ELF-1 (cell line): ENCODE measurements at regions not wholly inside any gene's neighbourhood (a gene's known extent, or its start where the extent isn't known, plus 50 kb on each side); places are given as distances from the start of the nearest gene placed in this dataset.
"Not testable (repeated sequence)": the region's sequence is repeated elsewhere in the genome, so short reads cannot be mapped to it uniquely, and the experiment has no call there.

Experiments used
- DNase-seq: peaks from one replicate; pipeline ENCODE4 v3.0.0-alpha.2; 2016; ENCODE audit warnings: low read depth, low spot score

DNA sequence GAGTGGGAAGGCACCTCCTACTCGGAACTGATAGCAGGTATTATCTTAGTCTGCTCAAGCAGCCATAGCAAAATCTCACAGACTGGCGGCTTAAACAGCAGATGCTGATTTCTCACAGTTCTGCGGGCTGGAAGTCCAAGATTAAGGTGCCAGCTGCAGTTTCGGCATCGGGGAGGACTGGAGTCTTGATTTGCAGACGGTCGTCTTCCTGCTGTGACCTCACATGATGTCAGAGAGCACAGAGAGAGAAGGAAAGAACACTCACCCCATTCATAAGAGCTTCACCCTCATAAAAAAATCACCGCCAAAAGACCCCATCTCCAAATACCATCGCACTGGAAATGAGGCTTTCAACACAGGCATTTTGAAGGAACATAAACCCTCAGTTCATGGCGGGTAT lies 216.5 kb upstream of the PITRM1 start:
- no peak for DNase-seq

DNA sequence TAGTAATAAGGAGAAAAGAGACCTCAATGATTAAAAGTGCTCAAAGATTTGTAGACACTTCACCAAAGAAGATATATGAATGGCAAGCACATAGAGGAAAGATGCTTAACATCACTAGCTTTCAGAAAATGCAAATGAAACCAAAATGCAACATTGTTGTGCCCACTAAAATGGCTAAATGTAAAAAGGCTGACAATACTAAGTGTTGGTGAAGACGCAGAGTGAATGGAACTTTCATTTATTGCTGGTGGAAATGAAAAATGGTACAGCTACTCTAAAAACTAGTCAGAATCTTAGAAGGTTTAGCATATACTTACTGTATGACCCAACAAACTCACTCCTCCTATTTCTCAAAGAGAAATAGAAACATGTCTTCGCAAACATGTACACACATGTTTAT lies 212.9 kb upstream of the PITRM1 start:
- no peak for DNase-seq

- DNase-seq = no peak
Measured at GRCh38 chr10:3382092-3382491, 209.5 kb upstream of the PITRM1 start.

- no peak for DNase-seq
Measured at GRCh38 chr10:3380406-3381050, 207.9 kb upstream of the PITRM1 start.

- no peak for DNase-seq
Measured at GRCh38 chr10:3376631-3377030, 204.0 kb upstream of the PITRM1 start.

- no peak for DNase-seq
Measured at GRCh38 chr10:3375505-3375904, 202.9 kb upstream of the PITRM1 start.

DNA sequence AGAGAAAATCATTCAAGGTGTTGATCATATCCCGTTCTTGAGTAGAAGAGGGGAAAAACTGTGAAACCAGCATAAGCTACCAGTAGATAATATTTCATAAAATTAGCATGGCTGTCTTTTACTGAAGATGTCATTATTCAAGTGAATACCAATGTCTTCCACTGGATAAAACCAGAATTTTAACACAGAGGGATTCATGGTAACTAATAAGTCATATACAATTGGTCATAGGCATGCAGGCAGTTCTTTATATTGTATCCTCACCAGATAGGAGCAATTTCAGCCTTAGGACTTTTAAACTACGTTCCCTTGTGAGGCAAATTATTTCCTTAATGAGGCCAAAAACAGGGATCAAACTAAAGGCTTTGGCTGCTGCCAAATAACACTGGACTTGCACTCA lies 202.3 kb upstream of the PITRM1 start:
- DNase-seq = no peak

GRCh38 chr10:3373374-3374027 lies 200.9 kb upstream of the PITRM1 start:
- not testable (repeated sequence) for DNase-seq

- DNase-seq = no peak
Measured at GRCh38 chr10:3372281-3372680, 199.7 kb upstream of the PITRM1 start.

DNA sequence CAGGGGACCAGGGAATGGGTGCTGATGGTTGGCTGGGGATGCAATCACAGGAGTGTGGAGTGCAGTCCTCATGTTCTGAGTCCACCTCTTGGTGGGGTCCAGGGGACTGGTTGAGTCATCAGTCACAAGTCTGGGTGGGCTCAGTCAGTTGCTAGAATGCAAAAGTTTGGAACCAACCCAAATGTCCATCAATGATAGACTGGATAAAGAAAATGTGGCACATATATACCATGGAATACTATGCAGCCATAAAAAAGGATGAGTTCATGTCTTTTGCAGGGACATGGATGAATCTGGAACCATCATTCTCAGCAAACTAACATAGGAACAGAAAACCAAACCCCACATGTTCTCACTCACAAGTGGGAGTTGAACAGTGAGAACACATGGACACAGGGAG lies 199.0 kb upstream of the PITRM1 start:
- not testable (repeated sequence) for DNase-seq

DNA sequence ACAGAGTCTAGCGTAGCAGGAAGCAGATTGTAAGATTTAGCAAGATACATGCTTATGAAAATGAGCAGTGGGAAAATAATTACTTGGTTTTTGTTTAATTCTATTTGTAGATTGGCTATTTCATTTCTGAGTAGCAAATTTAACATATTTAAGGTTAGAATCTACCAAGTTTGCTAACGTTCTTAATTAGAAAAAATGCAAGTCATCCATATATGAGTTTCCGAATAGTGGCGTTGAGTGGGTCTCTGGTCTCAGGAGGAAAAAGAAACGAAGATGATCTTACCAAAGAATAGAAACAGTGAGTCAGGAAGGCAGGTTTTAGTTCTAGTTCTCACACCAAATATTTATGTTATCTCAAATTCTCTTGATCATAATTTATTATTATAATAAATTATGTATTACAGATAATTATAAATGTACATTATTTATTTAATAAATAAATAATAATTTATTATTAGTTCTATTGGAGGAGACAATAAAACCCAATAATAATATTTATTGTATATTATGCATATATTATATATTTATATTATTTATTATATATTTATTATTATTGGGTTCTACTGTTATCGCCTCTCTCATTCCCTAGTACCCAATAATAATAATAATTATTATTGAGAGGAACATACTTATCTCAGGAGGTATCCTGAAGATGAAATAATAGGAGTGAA lies 194.3 kb upstream of the PITRM1 start:
- no peak for DNase-seq

DNA sequence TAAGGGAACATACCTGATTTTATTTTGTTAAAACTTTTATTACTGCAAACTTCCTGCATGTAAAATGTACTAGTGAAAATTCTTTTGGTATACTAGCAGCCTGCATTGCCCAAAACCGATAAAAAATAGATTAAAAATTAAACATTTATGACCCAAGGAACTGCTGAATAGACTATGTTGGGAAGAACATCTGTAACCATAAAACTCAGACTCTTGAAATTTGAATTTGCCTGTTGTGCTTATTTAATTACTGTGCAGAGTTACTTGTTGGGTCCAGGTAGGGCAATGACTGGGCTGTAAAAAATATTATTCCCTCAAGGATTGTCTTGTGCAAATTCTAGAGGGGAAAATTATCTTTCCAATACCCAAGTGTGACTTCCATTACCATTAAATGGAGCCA lies 193.5 kb upstream of the PITRM1 start:
- no peak for DNase-seq

DNA sequence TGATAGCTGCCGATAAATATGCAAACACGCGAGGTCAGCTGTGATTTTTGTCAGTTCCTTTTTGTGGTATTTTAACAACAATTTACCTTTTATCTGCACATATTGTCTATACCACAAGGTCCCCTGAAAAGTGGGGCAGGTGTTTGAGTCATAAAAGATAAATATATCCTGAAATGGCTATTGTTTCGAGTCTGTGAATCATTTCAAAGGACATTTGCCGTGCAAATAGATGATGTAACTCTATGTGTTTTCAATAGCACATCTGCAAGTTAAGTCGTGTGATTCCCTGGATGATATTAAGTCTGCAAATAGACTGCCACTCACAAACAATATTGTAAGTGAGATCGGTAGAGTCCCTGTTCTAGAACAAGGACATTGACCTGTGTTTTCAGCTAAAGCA lies 193.0 kb upstream of the PITRM1 start:
- no peak for DNase-seq

GRCh38 chr10:3364768-3365480 lies 192.3 kb upstream of the PITRM1 start:
- DNase-seq = no peak

DNA sequence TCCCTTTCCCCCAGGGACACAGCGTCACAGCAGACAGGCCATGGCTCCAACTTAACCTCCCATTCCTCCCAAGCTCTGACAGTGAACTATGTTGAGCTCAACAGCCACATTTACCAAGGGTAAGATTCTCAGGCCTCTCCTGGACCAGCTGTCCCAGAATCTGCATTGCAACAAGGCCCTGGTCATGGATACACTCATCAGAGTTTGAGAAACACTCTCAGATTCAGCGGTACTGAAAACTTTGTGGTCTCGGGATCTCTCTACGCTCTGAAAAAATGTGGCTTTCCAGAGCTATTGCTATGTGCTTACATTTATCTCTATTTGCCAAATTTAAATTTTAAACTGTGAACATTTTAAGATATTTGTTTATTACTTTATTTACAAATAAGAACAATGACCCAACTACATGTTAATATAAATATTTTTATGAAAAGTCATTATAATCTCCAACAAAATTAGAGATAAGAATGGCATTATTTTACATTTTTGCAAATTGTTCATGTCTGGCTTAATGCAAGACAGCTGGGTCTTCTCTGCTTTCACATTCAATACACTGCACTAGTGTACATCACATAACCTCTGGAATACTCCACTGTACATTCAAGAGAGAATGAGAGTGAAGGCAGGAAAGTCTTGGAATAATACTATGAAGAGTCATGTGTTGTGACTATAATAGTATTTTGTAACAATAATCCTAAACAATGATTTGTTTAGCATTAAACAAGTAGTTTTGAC lies 190.9 kb upstream of the PITRM1 start:
- no peak for DNase-seq

GRCh38 chr10:3362394-3362793 lies 189.8 kb upstream of the PITRM1 start:
- no peak for DNase-seq

DNA sequence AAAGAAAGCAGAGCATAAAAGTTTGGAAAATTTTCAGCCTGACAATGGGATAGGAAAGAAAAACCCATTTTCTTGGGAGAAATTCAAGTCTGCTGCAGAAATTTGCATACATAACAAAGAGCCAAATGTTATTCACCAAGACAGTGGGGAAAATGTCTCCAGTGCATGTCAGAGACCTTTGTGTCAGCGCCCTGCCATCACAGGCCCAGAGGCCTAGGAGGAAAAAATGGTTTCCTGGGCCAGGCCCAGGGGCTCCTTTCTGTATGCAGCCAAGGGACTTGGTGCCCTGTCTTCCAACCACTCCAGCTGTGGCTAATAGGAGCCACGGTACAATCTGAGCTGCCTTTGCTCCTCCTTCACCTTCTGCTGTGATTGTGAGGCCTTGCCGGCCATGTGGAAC lies 189.1 kb upstream of the PITRM1 start:
- no peak for DNase-seq

GRCh38 chr10:3357737-3358136 lies 185.2 kb upstream of the PITRM1 start:
- no peak for DNase-seq

- DNase-seq = no peak
Measured at GRCh38 chr10:3355536-3355935, 183.0 kb upstream of the PITRM1 start.

DNA sequence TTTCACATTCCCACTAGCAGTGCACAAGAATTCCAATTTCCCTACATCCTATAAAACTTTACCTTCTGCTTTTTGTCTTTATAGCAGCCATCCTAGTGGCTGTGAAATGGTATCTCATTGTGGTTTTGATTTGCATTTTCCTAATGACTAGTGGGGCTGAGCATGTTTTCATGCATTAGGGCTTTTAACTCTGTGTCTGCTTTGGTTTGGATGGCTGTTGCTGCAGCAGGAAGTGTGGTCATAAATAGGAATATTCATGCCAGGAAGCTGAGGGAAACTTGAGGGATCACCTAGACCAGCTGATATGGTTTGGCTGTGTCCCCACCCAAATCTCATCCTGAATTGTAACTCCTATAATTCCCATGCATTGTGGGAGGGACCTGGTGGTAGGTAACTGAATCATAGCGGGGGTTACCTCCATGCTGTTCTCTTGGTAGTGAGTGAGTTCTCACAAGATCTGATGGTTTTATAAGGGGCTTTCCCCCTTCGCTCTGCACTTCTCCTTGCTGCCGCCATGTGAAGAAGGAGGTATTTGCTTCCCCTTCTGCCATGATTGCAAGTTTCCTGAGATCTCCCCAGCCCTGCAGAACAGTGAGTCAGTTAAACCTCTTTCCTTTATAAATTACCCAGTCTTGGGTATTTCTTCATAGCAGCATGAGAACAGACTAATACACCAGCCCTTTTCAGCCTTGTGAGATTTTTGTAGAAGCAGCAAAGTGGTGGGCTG lies 181.8 kb upstream of the PITRM1 start:
- DNase-seq = no peak

DNA sequence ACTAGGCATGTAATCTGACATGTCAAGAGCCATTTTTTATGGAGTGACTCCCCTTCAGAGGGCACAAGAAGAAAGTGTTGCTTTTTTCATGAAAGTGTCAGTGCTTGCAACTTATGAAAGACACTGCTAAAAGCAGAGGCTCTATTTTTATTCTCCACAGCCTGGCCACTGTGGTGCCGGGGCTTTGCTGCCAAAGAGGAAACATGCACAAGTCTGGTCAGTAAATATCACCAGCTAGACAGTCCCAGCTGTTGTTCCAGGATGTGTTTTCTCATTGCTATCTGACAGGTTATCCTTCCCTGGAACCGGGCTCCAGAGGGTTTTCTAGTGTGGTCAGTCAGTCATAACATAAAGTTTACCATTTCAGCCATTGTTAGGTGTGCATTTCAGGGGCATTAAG lies 180.7 kb upstream of the PITRM1 start:
- no peak for DNase-seq
